Anterior cingulate cortex (tissue), 58 donors: ENCODE measurements at regions not wholly inside any gene's neighbourhood (a gene's known extent, or its start where the extent isn't known, plus 50 kb on each side); places are given as distances from the start of the nearest gene placed in this dataset.

ENCODE experiments used
- DNase-seq, 58 donors: peaks; one replicate each; lab custom pipeline; 2025; lab: John Stamatoyannopoulos, UW

GRCh38 chr17:36808180-36808661, 129.1 kb upstream of the LHX1 start:
- no peak for DNase-seq

GRCh38 chr17:36812762-36813161, 124.5 kb upstream of the LHX1 start:
- no peak for DNase-seq

- DNase-seq = no peak
Observed at GRCh38 chr17:36813357-36813756, 123.9 kb upstream of the LHX1 start.

GRCh38 chr17:36813957-36814563, 123.2 kb upstream of the LHX1 start:
- no peak for DNase-seq

GRCh38 chr17:36814958-36815357, 122.3 kb upstream of the LHX1 start:
- DNase-seq = no peak

- DNase-seq = no peak
Observed at GRCh38 chr17:36816214-36816906, 120.9 kb upstream of the LHX1 start.

- DNase-seq = no peak
Observed at GRCh38 chr17:36816907-36817288, 120.4 kb upstream of the LHX1 start.

- DNase-seq = no peak
Observed at GRCh38 chr17:36817483-36818048, 119.7 kb upstream of the LHX1 start.

GRCh38 chr17:36818134-36818825, 119.0 kb upstream of the LHX1 start:
- DNase-seq = no peak

GRCh38 chr17:36823850-36824677, 113.2 kb upstream of the LHX1 start:
- no peak for DNase-seq

- no peak for DNase-seq
Observed at GRCh38 chr17:36824678-36825101, 112.6 kb upstream of the LHX1 start.

GRCh38 chr17:36825113-36825512, 112.2 kb upstream of the LHX1 start:
- no peak for DNase-seq

- DNase-seq = no peak
Observed at GRCh38 chr17:36825521-36825920, 111.8 kb upstream of the LHX1 start.

GRCh38 chr17:36825951-36826350, 111.3 kb upstream of the LHX1 start:
- no peak for DNase-seq

- DNase-seq = no peak
Observed at GRCh38 chr17:36827081-36827480, 110.2 kb upstream of the LHX1 start.

- DNase-seq = no peak
Observed at GRCh38 chr17:36829676-36830075, 107.6 kb upstream of the LHX1 start.

GRCh38 chr17:36833279-36833678, 104.0 kb upstream of the LHX1 start:
- no peak for DNase-seq

GRCh38 chr17:36835036-36835435, 102.2 kb upstream of the LHX1 start:
- no peak for DNase-seq

- DNase-seq = no peak
Observed at GRCh38 chr17:36837195-36837938, 99.9 kb upstream of the LHX1 start.

- no peak for DNase-seq
Observed at GRCh38 chr17:36837939-36838272, 99.4 kb upstream of the LHX1 start.
